ENCODE measurements at regions not wholly inside any gene's neighbourhood (a gene's known extent, or its start where the extent isn't known, plus 50 kb on each side); places are given as distances from the start of the nearest gene placed in this dataset.
"Not testable (repeated sequence)": the region's sequence is repeated elsewhere in the genome, so short reads cannot be mapped to it uniquely, and the experiment has no call there.

GRCh38 chr6:169918239-169918953 lies 167.0 kb downstream of the ERMARD start:
- Histone ChIP-seq H3K36me3 (ENCODE audit: control insufficient read depth, insufficient read depth, low read length) (no peaks in the 10 kb centered on the region), H3K27me3 (replicated peaks; ENCODE audit: control insufficient read depth, insufficient read depth, low read length, poor library complexity, severe bottlenecking) (no peaks in the 10 kb centered on the region), H3K4me3 (ENCODE audit: insufficient read depth, low read depth, low read length, poor library complexity, severe bottlenecking) (no peak overlapping the region), H3K9me3 (ENCODE audit: control insufficient read depth, low read length) (no peaks in the 10 kb centered on the region), H3K4me1 (ENCODE audit: control insufficient read depth, insufficient read depth, low read length, poor library complexity, severe bottlenecking) (no peaks in the 10 kb centered on the region), H3K27ac (ENCODE audit: insufficient read depth, low read length, poor library complexity, severe bottlenecking) (no peak overlapping the region)
- DNase-seq = no peak

- Histone ChIP-seq H3K9me3 (ENCODE audit: control insufficient read depth, low read length) (no peaks in the 10 kb centered on the region), H3K27ac (ENCODE audit: insufficient read depth, low read length, poor library complexity, severe bottlenecking) (no peak overlapping the region), H3K36me3 (ENCODE audit: control insufficient read depth, insufficient read depth, low read length) (no peaks in the 10 kb centered on the region), H3K4me3 (ENCODE audit: insufficient read depth, low read depth, low read length, poor library complexity, severe bottlenecking) (no peak overlapping the region), H3K4me1 (ENCODE audit: control insufficient read depth, insufficient read depth, low read length, poor library complexity, severe bottlenecking) (no peaks in the 10 kb centered on the region), H3K27me3 (replicated peaks; ENCODE audit: control insufficient read depth, insufficient read depth, low read length, poor library complexity, severe bottlenecking) (no peaks in the 10 kb centered on the region)
- DNase-seq = no peak
Measured at GRCh38 chr6:169917153-169917552, 165.7 kb downstream of the ERMARD start.

- no peak overlapping the region for H3K27ac ChIP-seq (ENCODE audit: insufficient read depth, low read length, poor library complexity, severe bottlenecking)
- no peaks in the 10 kb centered on the region for H3K36me3 ChIP-seq (ENCODE audit: control insufficient read depth, insufficient read depth, low read length)
- no peak for DNase-seq
- H3K4me3 ChIP-seq (ENCODE audit: insufficient read depth, low read depth, low read length, poor library complexity, severe bottlenecking) = no peak overlapping the region
- no peaks in the 10 kb centered on the region for H3K27me3 ChIP-seq (replicated peaks; ENCODE audit: control insufficient read depth, insufficient read depth, low read length, poor library complexity, severe bottlenecking)
- H3K9me3 ChIP-seq (ENCODE audit: control insufficient read depth, low read length) = no peaks in the 10 kb centered on the region
- H3K4me1 ChIP-seq (ENCODE audit: control insufficient read depth, insufficient read depth, low read length, poor library complexity, severe bottlenecking) = no peaks in the 10 kb centered on the region
Measured at GRCh38 chr6:169915769-169916550, 164.5 kb downstream of the ERMARD start.

GRCh38 chr6:169913745-169914144 lies 162.3 kb downstream of the ERMARD start:
- H3K27me3 ChIP-seq (replicated peaks; ENCODE audit: control insufficient read depth, insufficient read depth, low read length, poor library complexity, severe bottlenecking); H3K4me3 ChIP-seq (ENCODE audit: insufficient read depth, low read depth, low read length, poor library complexity, severe bottlenecking); H3K36me3 ChIP-seq (ENCODE audit: control insufficient read depth, insufficient read depth, low read length); H3K4me1 ChIP-seq (ENCODE audit: control insufficient read depth, insufficient read depth, low read length, poor library complexity, severe bottlenecking); H3K9me3 ChIP-seq (ENCODE audit: control insufficient read depth, low read length); H3K27ac ChIP-seq (ENCODE audit: insufficient read depth, low read length, poor library complexity, severe bottlenecking); DNase-seq: not testable (repeated sequence)

GRCh38 chr6:169913096-169913638 lies 161.7 kb downstream of the ERMARD start:
- Histone ChIP-seq H3K27ac (ENCODE audit: insufficient read depth, low read length, poor library complexity, severe bottlenecking) (no peak overlapping the region), H3K36me3 (ENCODE audit: control insufficient read depth, insufficient read depth, low read length) (no peaks in the 10 kb centered on the region), H3K9me3 (ENCODE audit: control insufficient read depth, low read length) (no peaks in the 10 kb centered on the region), H3K4me1 (ENCODE audit: control insufficient read depth, insufficient read depth, low read length, poor library complexity, severe bottlenecking) (no peaks in the 10 kb centered on the region), H3K27me3 (replicated peaks; ENCODE audit: control insufficient read depth, insufficient read depth, low read length, poor library complexity, severe bottlenecking) (no peaks in the 10 kb centered on the region), H3K4me3 (ENCODE audit: insufficient read depth, low read depth, low read length, poor library complexity, severe bottlenecking) (no peak overlapping the region)
- no peak for DNase-seq

GRCh38 chr6:169912266-169913095 lies 161.1 kb downstream of the ERMARD start:
- Histone ChIP-seq H3K27ac (ENCODE audit: insufficient read depth, low read length, poor library complexity, severe bottlenecking) (no peak overlapping the region), H3K4me3 (ENCODE audit: insufficient read depth, low read depth, low read length, poor library complexity, severe bottlenecking) (no peak overlapping the region), H3K4me1 (ENCODE audit: control insufficient read depth, insufficient read depth, low read length, poor library complexity, severe bottlenecking) (no peaks in the 10 kb centered on the region), H3K9me3 (ENCODE audit: control insufficient read depth, low read length) (no peaks in the 10 kb centered on the region), H3K36me3 (ENCODE audit: control insufficient read depth, insufficient read depth, low read length) (no peaks in the 10 kb centered on the region), H3K27me3 (replicated peaks; ENCODE audit: control insufficient read depth, insufficient read depth, low read length, poor library complexity, severe bottlenecking) (no peaks in the 10 kb centered on the region)
- DNase-seq = no peak

GRCh38 chr6:169911264-169912263 lies 160.1 kb downstream of the ERMARD start:
- Histone ChIP-seq H3K36me3 (ENCODE audit: control insufficient read depth, insufficient read depth, low read length) (no peaks in the 10 kb centered on the region), H3K9me3 (ENCODE audit: control insufficient read depth, low read length) (no peaks in the 10 kb centered on the region)

GRCh38 chr6:169909113-169909512 lies 157.7 kb downstream of the ERMARD start:
- no peaks in the 10 kb centered on the region for H3K4me1 ChIP-seq (ENCODE audit: control insufficient read depth, insufficient read depth, low read length, poor library complexity, severe bottlenecking)
- no peak overlapping the region for H3K27ac ChIP-seq (ENCODE audit: insufficient read depth, low read length, poor library complexity, severe bottlenecking)
- no peaks in the 10 kb centered on the region for H3K9me3 ChIP-seq (ENCODE audit: control insufficient read depth, low read length)
- H3K4me3 ChIP-seq (ENCODE audit: insufficient read depth, low read depth, low read length, poor library complexity, severe bottlenecking) = no peak overlapping the region
- DNase-seq = no peak
- H3K36me3 ChIP-seq (ENCODE audit: control insufficient read depth, insufficient read depth, low read length) = no peaks in the 10 kb centered on the region
- H3K27me3 ChIP-seq (replicated peaks; ENCODE audit: control insufficient read depth, insufficient read depth, low read length, poor library complexity, severe bottlenecking) = no peaks in the 10 kb centered on the region

More at GRCh38 chr6:169911264-169912263, 160.1 kb downstream of the ERMARD start:
- no peaks in the 10 kb centered on the region for H3K27me3 ChIP-seq (replicated peaks; ENCODE audit: control insufficient read depth, insufficient read depth, low read length, poor library complexity, severe bottlenecking)
- DNase-seq = no peak
- H3K4me3 ChIP-seq (ENCODE audit: insufficient read depth, low read depth, low read length, poor library complexity, severe bottlenecking) = no peak overlapping the region
- no peak overlapping the region for H3K27ac ChIP-seq (ENCODE audit: insufficient read depth, low read length, poor library complexity, severe bottlenecking)
- H3K4me1 ChIP-seq (ENCODE audit: control insufficient read depth, insufficient read depth, low read length, poor library complexity, severe bottlenecking) = no peaks in the 10 kb centered on the region

- Histone ChIP-seq H3K9me3 (ENCODE audit: control insufficient read depth, low read length) (no peaks in the 10 kb centered on the region), H3K27ac (ENCODE audit: insufficient read depth, low read length, poor library complexity, severe bottlenecking) (no peak overlapping the region), H3K4me1 (ENCODE audit: control insufficient read depth, insufficient read depth, low read length, poor library complexity, severe bottlenecking) (no peaks in the 10 kb centered on the region), H3K4me3 (ENCODE audit: insufficient read depth, low read depth, low read length, poor library complexity, severe bottlenecking) (no peak overlapping the region), H3K36me3 (ENCODE audit: control insufficient read depth, insufficient read depth, low read length) (no peaks in the 10 kb centered on the region), H3K27me3 (replicated peaks; ENCODE audit: control insufficient read depth, insufficient read depth, low read length, poor library complexity, severe bottlenecking) (no peaks in the 10 kb centered on the region)
- DNase-seq = no peak
Measured at GRCh38 chr6:169908403-169908933, 157.0 kb downstream of the ERMARD start.

All from effector memory CD4-positive, alpha-beta T cell (primary cell).